CD4-positive, alpha-beta T cell (primary cell): ENCODE measurements at regions not wholly inside any gene's neighbourhood (a gene's known extent, or its start where the extent isn't known, plus 50 kb on each side); places are given as distances from the start of the nearest gene placed in this dataset.

ENCODE experiments used
- ATAC-seq: fragments of 200-7000 bp; cut with Tn5 transposase; one replicate; pipeline ENCODE4 v1.10.0; 2022; ENCODE audit warnings: mild to moderate bottlenecking; ENCODE audit not compliant: poor library complexity
- CTCF ChIA-PET: fragments of 350-600 bp; sonication (Branson Sonifier 250); formaldehyde crosslinking; loops from one replicate; lab custom pipeline; 2021; ENCODE audit warnings: antibody characterized with exemption, inconsistent platforms; lab: Charles Lee
- POLR2A ChIA-PET: fragments of 350-600 bp; sonication (Branson Sonifier 250); formaldehyde crosslinking; loops from one replicate; lab custom pipeline; 2021; ENCODE audit warnings: antibody characterized with exemption, inconsistent platforms; lab: Charles Lee
- DNase-seq, 14 experiments: peaks; one replicate each; pipeline ENCODE4 v3.0.0-alpha.2; 2013 to 2020; ENCODE audit warnings: mixed read lengths in 2 of 14
- H3K27ac ChIP-seq, 2 donors: one replicate each; pipeline versions ENCODE4 v1.5.1 to v1.7.0; 2013; ENCODE audit warnings: low read length in 2 of 2, low read depth in 1 of 2, mild to moderate bottlenecking in 1 of 2
- H3K27me3 ChIP-seq, 2 experiments: 1 replicate in 1 of 2; 2 replicates in 1 of 2; pipeline versions ENCODE4 v1.6.1 to v1.7.0; 2013; ENCODE audit warnings: low read length in 2 of 2, control low read depth in 1 of 2, mild to moderate bottlenecking in 1 of 2, moderate library complexity in 1 of 2; ENCODE audit not compliant: insufficient read depth in 2 of 2, control insufficient read depth in 1 of 2
- H3K36me3 ChIP-seq: one replicate; pipeline ENCODE4 v1.6.1; 2013; ENCODE audit warnings: low read length, control low read depth; ENCODE audit not compliant: insufficient read depth
- H3K4me1 ChIP-seq: one replicate; pipeline ENCODE4 v1.6.1; 2013; ENCODE audit warnings: low read length, control low read depth; ENCODE audit not compliant: insufficient read depth
- H3K4me3 ChIP-seq: one replicate; pipeline ENCODE4 v1.5.1; 2013; ENCODE audit warnings: mild to moderate bottlenecking, low read length, moderate library complexity
- H3K9me3 ChIP-seq, 2 experiments: 1 replicate in 1 of 2; 2 replicates in 1 of 2; pipeline versions ENCODE4 v1.6.1 to v1.7.0; 2013; ENCODE audit warnings: low read length in 2 of 2, mild to moderate bottlenecking in 2 of 2, control low read depth in 1 of 2, moderate library complexity in 1 of 2; ENCODE audit not compliant: control insufficient read depth in 1 of 2, insufficient read depth in 1 of 2
- H3K27ac Mint-ChIP-seq: one replicate; pipeline ENCODE4 v1.8.0; 2020; ENCODE audit warnings: mixed read lengths
- H3K27me3 Mint-ChIP-seq: one replicate; pipeline ENCODE4 v1.8.0; 2021; ENCODE audit warnings: mixed read lengths
- H3K36me3 Mint-ChIP-seq: one replicate; pipeline ENCODE4 v1.8.0; 2021; ENCODE audit warnings: low read depth, mixed read lengths
- H3K4me1 Mint-ChIP-seq: one replicate; pipeline ENCODE4 v1.8.0; 2021; ENCODE audit warnings: low read depth, mixed read lengths
- H3K4me3 Mint-ChIP-seq: one replicate; pipeline ENCODE4 v1.8.0; 2020; ENCODE audit warnings: mild to moderate bottlenecking, mixed read lengths
- H3K9me3 Mint-ChIP-seq: one replicate; pipeline ENCODE4 v1.8.0; 2020; ENCODE audit warnings: mixed read lengths
- intact Hi-C, 2 experiments: fragments of 100-400 bp; cut with DNase I in 1 of 2; cut with micrococcal nuclease in 1 of 2; formaldehyde crosslinking; loops; one replicate each; pipeline versions ENCODE4 v1.15.1 to v1.9.0; 2023 to 2025; cut with DNase I, micrococcal nuclease
- TF ChIP-seq, protein P1 (sequence below): fragments of 200-600 bp; IDR thresholded peaks from one replicate; pipeline ENCODE4 v1.8.0; 2022; ENCODE audit warnings: antibody characterized with exemption, mild to moderate bottlenecking

DNA sequence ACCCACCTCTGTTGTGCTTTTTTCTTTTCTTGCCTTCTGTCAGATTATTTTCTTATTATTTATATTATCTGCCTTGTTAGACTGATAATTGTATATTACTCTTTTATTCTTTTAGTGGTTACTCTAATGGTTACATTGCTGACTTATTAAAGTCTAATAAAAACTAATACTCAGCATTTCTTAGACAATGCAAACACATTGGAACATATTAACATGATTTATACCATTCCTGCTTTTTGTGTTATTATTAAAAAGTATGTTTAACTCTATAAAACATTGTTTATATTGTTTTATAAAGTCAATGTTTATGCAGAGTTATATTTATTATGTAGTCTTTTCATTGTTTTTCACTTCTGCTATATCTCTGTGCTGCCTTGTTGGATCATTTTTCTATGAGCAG, 68.0 kb upstream of the CACNA2D1 start:
- Histone ChIP-seq H3K4me3 (no peak overlapping the region), H3K9me3 (peaks cover 4 to 27% of the 10 kb centered on the region in 2 experiments), H3K4me1 (no peaks in the 10 kb centered on the region), H3K27me3 (no peaks in the 10 kb centered on the region), H3K36me3 (no peaks in the 10 kb centered on the region), H3K27ac (no peak overlapping the region)
- ATAC-seq (no peak), DNase-seq (no peak)
- no peaks in the 10 kb centered on the region for H3K4me1 Mint-ChIP-seq
- intact Hi-C loops, result no loop called here
- POLR2A ChIA-PET, result no interaction called here
- CTCF ChIA-PET, result no interaction called here
- no peak overlapping the region for H3K4me3 Mint-ChIP-seq
- no peak overlapping the region for H3K27ac Mint-ChIP-seq
- TF ChIP-seq, protein P1, sequence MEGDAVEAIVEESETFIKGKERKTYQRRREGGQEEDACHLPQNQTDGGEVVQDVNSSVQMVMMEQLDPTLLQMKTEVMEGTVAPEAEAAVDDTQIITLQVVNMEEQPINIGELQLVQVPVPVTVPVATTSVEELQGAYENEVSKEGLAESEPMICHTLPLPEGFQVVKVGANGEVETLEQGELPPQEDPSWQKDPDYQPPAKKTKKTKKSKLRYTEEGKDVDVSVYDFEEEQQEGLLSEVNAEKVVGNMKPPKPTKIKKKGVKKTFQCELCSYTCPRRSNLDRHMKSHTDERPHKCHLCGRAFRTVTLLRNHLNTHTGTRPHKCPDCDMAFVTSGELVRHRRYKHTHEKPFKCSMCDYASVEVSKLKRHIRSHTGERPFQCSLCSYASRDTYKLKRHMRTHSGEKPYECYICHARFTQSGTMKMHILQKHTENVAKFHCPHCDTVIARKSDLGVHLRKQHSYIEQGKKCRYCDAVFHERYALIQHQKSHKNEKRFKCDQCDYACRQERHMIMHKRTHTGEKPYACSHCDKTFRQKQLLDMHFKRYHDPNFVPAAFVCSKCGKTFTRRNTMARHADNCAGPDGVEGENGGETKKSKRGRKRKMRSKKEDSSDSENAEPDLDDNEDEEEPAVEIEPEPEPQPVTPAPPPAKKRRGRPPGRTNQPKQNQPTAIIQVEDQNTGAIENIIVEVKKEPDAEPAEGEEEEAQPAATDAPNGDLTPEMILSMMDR, result no peak
- peaks cover 3% of the 10 kb centered on the region for H3K9me3 Mint-ChIP-seq
- H3K27me3 Mint-ChIP-seq, result no peaks in the 10 kb centered on the region
- no peaks in the 10 kb centered on the region for H3K36me3 Mint-ChIP-seq

DNA sequence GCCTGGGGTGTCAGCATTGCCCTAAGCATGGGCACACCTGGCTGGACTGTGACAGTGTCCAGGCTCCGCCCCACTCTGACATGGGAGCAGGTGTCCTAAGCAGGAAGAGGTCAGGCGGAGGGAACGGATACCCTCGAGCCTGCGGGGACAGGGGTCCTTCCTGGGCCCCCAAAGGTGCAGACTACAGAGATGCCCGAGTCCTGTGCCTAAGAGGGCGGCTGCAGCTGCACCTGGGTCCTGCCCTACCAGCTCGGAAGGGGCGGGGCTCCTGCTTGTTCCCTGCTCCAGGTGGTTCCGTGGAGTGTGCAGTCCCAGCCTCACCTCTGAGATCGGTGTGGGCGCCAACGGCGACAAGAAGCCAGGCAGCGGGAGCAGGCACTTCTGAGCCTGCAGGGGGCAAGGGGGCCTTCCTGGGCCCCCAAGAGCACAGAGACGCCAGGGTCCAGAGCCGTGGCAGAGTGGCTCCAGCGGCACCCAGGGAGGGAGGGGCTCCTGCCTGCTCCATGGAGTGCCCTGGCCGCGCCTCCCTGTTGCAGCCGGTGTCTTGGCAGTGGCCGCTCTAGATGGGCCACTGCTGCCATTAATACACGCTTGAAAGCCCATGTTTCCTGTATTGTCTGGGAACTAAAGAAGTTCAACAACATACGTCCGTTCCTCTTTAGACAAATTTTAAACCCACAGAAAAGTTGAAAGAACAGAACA, 64.5 kb upstream of the CACNA2D1 start:
- Histone ChIP-seq H3K27ac (no peak overlapping the region), H3K27me3 (no peaks in the 10 kb centered on the region), H3K4me1 (no peaks in the 10 kb centered on the region), H3K4me3 (no peak overlapping the region), H3K36me3 (no peaks in the 10 kb centered on the region), H3K9me3 (peaks cover 0 to 23% of the 10 kb centered on the region in 2 experiments)
- H3K4me1 Mint-ChIP-seq, result no peaks in the 10 kb centered on the region
- ATAC-seq (no peak), DNase-seq (peak in 1 of 14 experiments; percentile 8)
- no peaks in the 10 kb centered on the region for H3K36me3 Mint-ChIP-seq
- no peak overlapping the region for H3K27ac Mint-ChIP-seq
- TF ChIP-seq, protein P1, result no peak
- H3K4me3 Mint-ChIP-seq, result no peak overlapping the region
- CTCF ChIA-PET, result no interaction called here
- H3K27me3 Mint-ChIP-seq, result no peaks in the 10 kb centered on the region
- intact Hi-C loops, result no loop called here
- POLR2A ChIA-PET, result no interaction called here
- peaks cover 10% of the 10 kb centered on the region for H3K9me3 Mint-ChIP-seq

DNA sequence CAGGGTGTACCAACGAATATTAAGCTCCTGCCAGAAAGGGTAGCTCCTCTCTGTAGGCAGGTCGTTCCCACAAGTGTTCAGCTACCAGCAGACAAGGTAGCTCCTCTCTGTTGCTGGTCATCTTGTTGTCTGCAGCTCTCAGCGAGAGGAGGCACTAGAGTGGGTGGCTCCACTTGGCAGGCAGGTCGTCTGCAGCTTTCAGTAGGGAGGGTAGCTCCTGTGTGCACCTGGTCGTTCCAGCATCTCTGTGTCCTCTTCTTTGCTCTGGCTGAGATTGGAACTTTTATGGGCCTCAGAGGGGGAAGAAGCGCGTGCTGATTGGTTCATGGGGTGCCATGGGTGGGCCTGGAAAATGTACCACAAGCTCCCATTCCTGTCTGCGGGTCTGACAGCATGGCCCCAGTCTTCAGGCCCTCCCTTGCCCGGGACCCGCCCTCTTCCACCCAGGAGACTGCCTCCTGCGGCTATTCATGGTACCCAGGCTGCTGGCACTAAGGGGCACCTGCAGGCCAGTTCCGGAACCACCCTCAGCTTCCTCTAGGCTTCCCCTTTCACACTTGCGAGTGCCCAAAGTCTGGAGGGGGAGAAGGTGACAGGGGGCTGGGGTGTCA, 63.9 kb upstream of the CACNA2D1 start:
- Mint-ChIP-seq H3K4me1 (no peaks in the 10 kb centered on the region), H3K36me3 (no peaks in the 10 kb centered on the region), H3K27me3 (no peaks in the 10 kb centered on the region), H3K9me3 (peaks cover 10% of the 10 kb centered on the region), H3K4me3 (no peak overlapping the region), H3K27ac (no peak overlapping the region)
- ATAC-seq (no peak), DNase-seq (no peak)
- Histone ChIP-seq H3K4me3 (no peak overlapping the region), H3K9me3 (peaks cover 0 to 23% of the 10 kb centered on the region in 2 experiments), H3K4me1 (no peaks in the 10 kb centered on the region), H3K27ac (no peak overlapping the region), H3K36me3 (no peaks in the 10 kb centered on the region), H3K27me3 (no peaks in the 10 kb centered on the region)
- POLR2A ChIA-PET, result no interaction called here
- intact Hi-C loops, result no loop called here
- TF ChIP-seq, protein P1, result no peak
- CTCF ChIA-PET, result no interaction called here
